DOHH2 (cell line): ENCODE measurements at regions not wholly inside any gene's neighbourhood (a gene's known extent, or its start where the extent isn't known, plus 50 kb on each side); places are given as distances from the start of the nearest gene placed in this dataset.

Experiments
- EZH2phosphoT487 ChIP-seq: fragments of 200-600 bp; sonication (generic); IDR thresholded peaks from 2 replicates; pipeline ENCODE4 v1.6.1; 2017; ENCODE audit warnings: borderline replicate concordance, mild to moderate bottlenecking, antibody characterized with exemption, low read length, moderate library complexity, mixed read lengths
- TF ChIP-seq, protein P1 (sequence below): fragments of 200-600 bp; sonication (generic); IDR thresholded peaks from one replicate; pipeline ENCODE4 v1.5.1; 2014; ENCODE audit warnings: antibody characterized with exemption, mild to moderate bottlenecking, low read depth, low read length; ENCODE audit not compliant: poor library complexity, severe bottlenecking

DNA sequence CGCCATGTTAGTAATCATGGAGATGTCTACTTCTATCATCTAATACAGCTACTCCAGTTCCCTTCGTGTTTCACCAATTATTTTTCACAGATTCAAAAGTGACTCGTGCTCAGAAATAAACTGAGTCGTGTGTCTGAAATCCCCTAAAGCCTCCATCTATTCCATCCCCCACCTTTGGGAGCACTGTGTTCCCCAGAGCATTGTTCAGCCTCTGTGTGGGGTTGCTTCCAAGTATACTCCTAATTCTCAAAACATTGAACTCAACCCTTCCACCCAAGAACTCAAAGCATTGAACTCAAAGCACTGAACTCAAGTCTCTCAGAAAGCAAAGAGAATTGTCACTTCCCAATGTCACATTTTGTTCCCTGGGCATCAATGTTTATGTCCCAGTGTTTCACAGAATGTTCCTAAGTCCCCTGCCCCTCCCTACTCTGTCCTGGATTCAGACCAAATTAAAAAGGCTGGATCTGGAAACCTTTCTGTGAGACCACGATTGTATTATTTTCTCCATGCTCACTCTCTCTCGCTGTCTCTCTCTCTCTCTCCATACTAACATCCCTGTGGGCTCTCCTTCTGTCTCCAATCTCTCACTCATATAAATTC is 138.5 kb upstream of the QRFPR start:
- TF ChIP-seq, protein P1, sequence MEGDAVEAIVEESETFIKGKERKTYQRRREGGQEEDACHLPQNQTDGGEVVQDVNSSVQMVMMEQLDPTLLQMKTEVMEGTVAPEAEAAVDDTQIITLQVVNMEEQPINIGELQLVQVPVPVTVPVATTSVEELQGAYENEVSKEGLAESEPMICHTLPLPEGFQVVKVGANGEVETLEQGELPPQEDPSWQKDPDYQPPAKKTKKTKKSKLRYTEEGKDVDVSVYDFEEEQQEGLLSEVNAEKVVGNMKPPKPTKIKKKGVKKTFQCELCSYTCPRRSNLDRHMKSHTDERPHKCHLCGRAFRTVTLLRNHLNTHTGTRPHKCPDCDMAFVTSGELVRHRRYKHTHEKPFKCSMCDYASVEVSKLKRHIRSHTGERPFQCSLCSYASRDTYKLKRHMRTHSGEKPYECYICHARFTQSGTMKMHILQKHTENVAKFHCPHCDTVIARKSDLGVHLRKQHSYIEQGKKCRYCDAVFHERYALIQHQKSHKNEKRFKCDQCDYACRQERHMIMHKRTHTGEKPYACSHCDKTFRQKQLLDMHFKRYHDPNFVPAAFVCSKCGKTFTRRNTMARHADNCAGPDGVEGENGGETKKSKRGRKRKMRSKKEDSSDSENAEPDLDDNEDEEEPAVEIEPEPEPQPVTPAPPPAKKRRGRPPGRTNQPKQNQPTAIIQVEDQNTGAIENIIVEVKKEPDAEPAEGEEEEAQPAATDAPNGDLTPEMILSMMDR, result no peak
- no peak for TF ChIP-seq EZH2phosphoT487
